ENCODE measurements at regions not wholly inside any gene's neighbourhood (a gene's known extent, or its start where the extent isn't known, plus 50 kb on each side); places are given as distances from the start of the nearest gene placed in this dataset.
A peak's percentile ranks its signal among the peaks of the same experiment; 100 is the strongest.

GRCh38 chr12:19891936-19892591 is 452.8 kb downstream of the AEBP2 start:
- CTCF ChIA-PET = no interaction called here
- Mint-ChIP-seq H3K36me3 (ENCODE audit: low read depth) (no peaks in the 10 kb centered on the region), H3K9me3 (ENCODE audit: low read depth) (peaks cover 1% of the 10 kb centered on the region), H3K27ac (no peak overlapping the region), H3K27me3 (peaks cover 2% of the 10 kb centered on the region), H3K4me3 (no peak overlapping the region), H3K4me1 (peaks cover 14% of the 10 kb centered on the region)
- POLR2A ChIA-PET = no interaction called here
- DNase-seq (no peak), ATAC-seq (no peak)
- intact Hi-C loops (cut with DNase I, micrococcal nuclease) = no loop called here

- peaks cover 2% of the 10 kb centered on the region for H3K27me3 Mint-ChIP-seq
- peak overlapping the region; percentile 32 for H3K27ac Mint-ChIP-seq
- CTCF ChIA-PET = interaction anchor here (1.0 to 1.5 kb wide), 2 partner anchors 20 to 24 kb away, joined by 3 to 5 read pairs; no protein-coding TSS in a partner anchor
Observed at GRCh38 chr12:19893514-19893913, 454.2 kb downstream of the AEBP2 start.

GRCh38 chr12:19894050-19894449 is 454.8 kb downstream of the AEBP2 start:
- intact Hi-C loops (cut with DNase I, micrococcal nuclease) = loop anchor here (1.0 kb wide), 4 partner anchors 60 to 219 kb away; no protein-coding TSS in a partner anchor
- CTCF ChIA-PET = interaction anchor here (1.0 to 1.5 kb wide), 2 partner anchors 20 to 24 kb away, joined by 3 to 5 read pairs; no protein-coding TSS in a partner anchor
- peak; percentile 58 for ATAC-seq
- POLR2A ChIA-PET = no interaction called here
- Mint-ChIP-seq H3K27ac (peak overlapping the region; percentile 91), H3K36me3 (ENCODE audit: low read depth) (no peaks in the 10 kb centered on the region), H3K9me3 (ENCODE audit: low read depth) (no peaks in the 10 kb centered on the region), H3K4me1 (peaks cover 14% of the 10 kb centered on the region), H3K4me3 (no peak overlapping the region), H3K27me3 (peaks cover 2% of the 10 kb centered on the region)
- no peak for DNase-seq

More at GRCh38 chr12:19893514-19893913, 454.2 kb downstream of the AEBP2 start:
- Mint-ChIP-seq H3K9me3 (ENCODE audit: low read depth) (no peaks in the 10 kb centered on the region), H3K4me3 (no peak overlapping the region), H3K4me1 (peaks cover 14% of the 10 kb centered on the region), H3K36me3 (ENCODE audit: low read depth) (no peaks in the 10 kb centered on the region)
- ATAC-seq (no peak), DNase-seq (no peak)
- intact Hi-C loops (cut with DNase I, micrococcal nuclease) = no loop called here
- POLR2A ChIA-PET = no interaction called here

- no peak for DNase-seq
- CTCF ChIA-PET = no interaction called here
- Mint-ChIP-seq H3K27me3 (peaks cover 2% of the 10 kb centered on the region), H3K4me3 (no peak overlapping the region), H3K4me1 (peaks cover 14% of the 10 kb centered on the region), H3K9me3 (ENCODE audit: low read depth) (no peaks in the 10 kb centered on the region), H3K27ac (peak overlapping the region; percentile 86), H3K36me3 (ENCODE audit: low read depth) (no peaks in the 10 kb centered on the region)
- POLR2A ChIA-PET = no interaction called here
- intact Hi-C loops (cut with DNase I, micrococcal nuclease) = loop anchor here (1.0 kb wide), 4 partner anchors 61 to 220 kb away; no protein-coding TSS in a partner anchor
- ATAC-seq = peak; percentile 89
Observed at GRCh38 chr12:19894803-19895202, 455.5 kb downstream of the AEBP2 start.

GRCh38 chr12:19895246-19896020 is 456.1 kb downstream of the AEBP2 start:
- peaks cover 14% of the 10 kb centered on the region for H3K4me1 Mint-ChIP-seq
- H3K36me3 Mint-ChIP-seq (ENCODE audit: low read depth) = no peaks in the 10 kb centered on the region
- CTCF ChIA-PET = no interaction called here
- H3K9me3 Mint-ChIP-seq (ENCODE audit: low read depth) = no peaks in the 10 kb centered on the region
- intact Hi-C loops (cut with DNase I, micrococcal nuclease) = no loop called here
- ATAC-seq (no peak), DNase-seq (no peak)
- POLR2A ChIA-PET = no interaction called here
- H3K27ac Mint-ChIP-seq = no peak overlapping the region
- H3K27me3 Mint-ChIP-seq = peaks cover 2% of the 10 kb centered on the region
- no peak overlapping the region for H3K4me3 Mint-ChIP-seq

GRCh38 chr12:19896041-19896440 is 456.7 kb downstream of the AEBP2 start:
- intact Hi-C loops (cut with DNase I, micrococcal nuclease) = no loop called here
- Mint-ChIP-seq H3K4me1 (peaks cover 14% of the 10 kb centered on the region), H3K36me3 (ENCODE audit: low read depth) (no peaks in the 10 kb centered on the region), H3K4me3 (no peak overlapping the region), H3K27me3 (peaks cover 2% of the 10 kb centered on the region), H3K9me3 (ENCODE audit: low read depth) (no peaks in the 10 kb centered on the region), H3K27ac (no peak overlapping the region)
- DNase-seq (no peak), ATAC-seq (no peak)
- ChIA-PET CTCF (no interaction called here), POLR2A (no interaction called here)

GRCh38 chr12:19896534-19896933 is 457.2 kb downstream of the AEBP2 start:
- Mint-ChIP-seq H3K4me1 (peaks cover 14% of the 10 kb centered on the region), H3K36me3 (ENCODE audit: low read depth) (no peaks in the 10 kb centered on the region), H3K27me3 (peaks cover 2% of the 10 kb centered on the region), H3K4me3 (no peak overlapping the region), H3K27ac (no peak overlapping the region), H3K9me3 (ENCODE audit: low read depth) (no peaks in the 10 kb centered on the region)
- no peak for ATAC-seq
- POLR2A ChIA-PET = no interaction called here
- DNase-seq = no peak
- CTCF ChIA-PET = no interaction called here
- intact Hi-C loops (cut with DNase I, micrococcal nuclease) = no loop called here

- no peak overlapping the region for H3K4me3 Mint-ChIP-seq
- POLR2A ChIA-PET = no interaction called here
- no peak for DNase-seq
- no peaks in the 10 kb centered on the region for H3K9me3 Mint-ChIP-seq (ENCODE audit: low read depth)
- no peak for ATAC-seq
- H3K36me3 Mint-ChIP-seq (ENCODE audit: low read depth) = no peaks in the 10 kb centered on the region
- intact Hi-C loops (cut with DNase I, micrococcal nuclease) = no loop called here
- no peak overlapping the region for H3K27ac Mint-ChIP-seq
- CTCF ChIA-PET = interaction anchor here (1.3 kb wide), 1 partner anchor 10 kb away, joined by 3 read pairs; no protein-coding TSS in a partner anchor
- H3K4me1 Mint-ChIP-seq = peaks cover 14% of the 10 kb centered on the region
- H3K27me3 Mint-ChIP-seq = peaks cover 2% of the 10 kb centered on the region
Observed at GRCh38 chr12:19897900-19898408, 458.7 kb downstream of the AEBP2 start.

GRCh38 chr12:19901841-19902240 is 462.5 kb downstream of the AEBP2 start:
- intact Hi-C loops (cut with DNase I, micrococcal nuclease) = no loop called here
- no peaks in the 10 kb centered on the region for H3K4me1 Mint-ChIP-seq
- CTCF ChIA-PET = interaction anchor here (0.6 kb wide), 1 partner anchor 127 kb away, joined by 3 read pairs; no protein-coding TSS in a partner anchor

GRCh38 chr12:19904819-19905218 is 463.5 kb upstream of the PDE3A start:
- no peaks in the 10 kb centered on the region for H3K36me3 Mint-ChIP-seq (ENCODE audit: low read depth)
- CTCF ChIA-PET = no interaction called here
- no peak overlapping the region for H3K27ac Mint-ChIP-seq
- no peak overlapping the region for H3K4me3 Mint-ChIP-seq
- ATAC-seq (no peak), DNase-seq (no peak)
- H3K9me3 Mint-ChIP-seq (ENCODE audit: low read depth) = no peaks in the 10 kb centered on the region
- intact Hi-C loops (cut with DNase I, micrococcal nuclease) = no loop called here
- H3K27me3 Mint-ChIP-seq = no peaks in the 10 kb centered on the region
- H3K4me1 Mint-ChIP-seq = no peaks in the 10 kb centered on the region
- POLR2A ChIA-PET = no interaction called here

More at GRCh38 chr12:19901841-19902240, 462.5 kb downstream of the AEBP2 start:
- Mint-ChIP-seq H3K27me3 (no peaks in the 10 kb centered on the region), H3K9me3 (ENCODE audit: low read depth) (no peaks in the 10 kb centered on the region), H3K4me3 (no peak overlapping the region), H3K36me3 (ENCODE audit: low read depth) (no peaks in the 10 kb centered on the region), H3K27ac (no peak overlapping the region)
- DNase-seq = no peak
- no peak for ATAC-seq
- POLR2A ChIA-PET = no interaction called here

GRCh38 chr12:19908830-19909229 is 459.5 kb upstream of the PDE3A start:
- DNase-seq = no peak
- no peak for ATAC-seq
- Mint-ChIP-seq H3K4me1 (no peaks in the 10 kb centered on the region), H3K27ac (no peak overlapping the region), H3K27me3 (no peaks in the 10 kb centered on the region), H3K4me3 (no peak overlapping the region), H3K9me3 (ENCODE audit: low read depth) (no peaks in the 10 kb centered on the region), H3K36me3 (ENCODE audit: low read depth) (no peaks in the 10 kb centered on the region)
- intact Hi-C loops (cut with DNase I, micrococcal nuclease) = no loop called here
- POLR2A ChIA-PET = no interaction called here
- CTCF ChIA-PET = interaction anchor here (1.3 kb wide), 1 partner anchor 10 kb away, joined by 3 read pairs; no protein-coding TSS in a partner anchor

- no peaks in the 10 kb centered on the region for H3K9me3 Mint-ChIP-seq (ENCODE audit: low read depth)
- ATAC-seq = no peak
- ChIA-PET POLR2A (no interaction called here), CTCF (no interaction called here)
- no peaks in the 10 kb centered on the region for H3K36me3 Mint-ChIP-seq (ENCODE audit: low read depth)
- H3K4me3 Mint-ChIP-seq = no peak overlapping the region
- no peaks in the 10 kb centered on the region for H3K4me1 Mint-ChIP-seq
- no peak for DNase-seq
- H3K27me3 Mint-ChIP-seq = no peaks in the 10 kb centered on the region
- no peak overlapping the region for H3K27ac Mint-ChIP-seq
- intact Hi-C loops (cut with DNase I, micrococcal nuclease) = no loop called here
Observed at GRCh38 chr12:19909418-19909817, 458.9 kb upstream of the PDE3A start.

Measured in activated CD4-positive, alpha-beta T cell treated with anti-CD3 and anti-CD28 coated beads for 36 hours (primary cell).